Thyroid gland (tissue), 4 donors: ENCODE measurements at regions not wholly inside any gene's neighbourhood (a gene's known extent, or its start where the extent isn't known, plus 50 kb on each side); places are given as distances from the start of the nearest gene placed in this dataset.

ENCODE experiments used
- DNase-seq, 2 donors: peaks; one replicate each; pipeline ENCODE4 v3.0.0-alpha.2; 2019
- H3K27ac ChIP-seq, 3 donors: fragments of 200-600 bp; sonication (generic); 1 replicate in 2 of 3; 2 replicates in 1 of 3; pipeline ENCODE4 v1.5.1; 2016 to 2019; ENCODE audit warnings: mild to moderate bottlenecking in 1 of 3, moderate library complexity in 1 of 3
- H3K27me3 ChIP-seq: fragments of 200-600 bp; sonication (generic); one replicate; pipeline ENCODE4 v1.5.1; 2019
- H3K36me3 ChIP-seq, 2 donors: fragments of 200-600 bp; sonication (generic); one replicate each; pipeline ENCODE4 v1.5.1; 2016 to 2019
- H3K4me1 ChIP-seq, 2 donors: fragments of 200-600 bp; sonication (generic); one replicate each; pipeline ENCODE4 v1.5.1; 2017 to 2019
- H3K4me3 ChIP-seq, 3 donors: fragments of 200-600 bp; sonication (generic); replicated peaks in 1 of 3; 1 replicate in 2 of 3; 2 replicates in 1 of 3; pipeline ENCODE4 v1.5.1; 2016; ENCODE audit warnings: mild to moderate bottlenecking in 1 of 3
- H3K9me3 ChIP-seq: fragments of 200-600 bp; sonication (generic); one replicate; pipeline ENCODE4 v1.5.1; 2017
- CTCF ChIP-seq, 6 experiments: fragments of 200-600 bp in 3 of 6; fragments of 450-650 bp in 3 of 6; sonication (generic) in 3 of 6; IDR thresholded peaks; one replicate each; pipeline ENCODE4 v1.5.1; 2016 to 2019; ENCODE audit warnings: antibody characterized with exemption in 6 of 6, mild to moderate bottlenecking in 2 of 6, inconsistent platforms in 1 of 6, moderate library complexity in 1 of 6
- POLR2A ChIP-seq, 2 donors: fragments of 450-650 bp; IDR thresholded peaks; one replicate each; pipeline ENCODE4 v1.6.1; 2017; ENCODE audit warnings: antibody characterized with exemption in 2 of 2, mild to moderate bottlenecking in 2 of 2, moderate library complexity in 1 of 2
- WGBS, 2 donors: methylation state at CpG; one replicate each; pipeline ENCODE4 v1.1.5; 2017; 5-methylcytosine and 5-hydroxymethylcytosine counted together
- intact Hi-C: fragments of 100-400 bp; cut with DNase I; formaldehyde crosslinking; loops from one replicate; pipeline ENCODE4 v1.15.1; 2023

GRCh38 chrX:128460835-128461234 is 408.6 kb upstream of the ACTRT1 start:
- DNase-seq, result no peak
- Histone ChIP-seq H3K27me3 (no peaks in the 10 kb centered on the region), H3K4me3 (no peak overlapping the region), H3K4me1 (no peaks in the 10 kb centered on the region), H3K9me3 (no peaks in the 10 kb centered on the region), H3K27ac (no peak overlapping the region), H3K36me3 (no peaks in the 10 kb centered on the region)
- intact Hi-C loops, result no loop called here
- 35 to 41% methylated on average over 6 of the region's 6 CpGs for WGBS, 2 donors
- no peak for TF ChIP-seq CTCF (IDR thresholded peaks at IDR 0.05)
- no peak for TF ChIP-seq POLR2A (IDR thresholded peaks at IDR 0.05)

GRCh38 chrX:128458888-128459287 is 406.7 kb upstream of the ACTRT1 start:
- Histone ChIP-seq H3K27ac (no peak overlapping the region), H3K36me3 (no peaks in the 10 kb centered on the region), H3K27me3 (no peaks in the 10 kb centered on the region), H3K4me1 (no peaks in the 10 kb centered on the region), H3K9me3 (no peaks in the 10 kb centered on the region), H3K4me3 (no peak overlapping the region)
- no peak for DNase-seq
- 85 to 88% methylated on average over 2 of the region's 2 CpGs for WGBS, 2 donors
- TF ChIP-seq POLR2A (IDR thresholded peaks at IDR 0.05) (no peak), CTCF (IDR thresholded peaks at IDR 0.05) (no peak)
- intact Hi-C loops, result no loop called here

- intact Hi-C loops, result no loop called here
- Histone ChIP-seq H3K36me3 (no peaks in the 10 kb centered on the region), H3K27ac (no peak overlapping the region), H3K27me3 (no peaks in the 10 kb centered on the region), H3K4me1 (no peaks in the 10 kb centered on the region), H3K4me3 (no peak overlapping the region), H3K9me3 (no peaks in the 10 kb centered on the region)
- TF ChIP-seq CTCF (IDR thresholded peaks at IDR 0.05) (no peak), POLR2A (IDR thresholded peaks at IDR 0.05) (no peak)
- DNase-seq, result no peak
- 64 to 78% methylated on average over 2 of the region's 2 CpGs for WGBS, 2 donors
These were observed 405.5 kb upstream of the ACTRT1 start for GRCh38 chrX:128457674-128458073.

GRCh38 chrX:128439159-128439558 is 387.0 kb upstream of the ACTRT1 start:
- H3K27ac ChIP-seq, result no peak overlapping the region

GRCh38 chrX:128438082-128438481 is 385.9 kb upstream of the ACTRT1 start:
- H3K4me1 ChIP-seq, result no peaks in the 10 kb centered on the region
- no peak for TF ChIP-seq POLR2A (IDR thresholded peaks at IDR 0.05)
- no peak for TF ChIP-seq CTCF (IDR thresholded peaks at IDR 0.05)
- no peak for DNase-seq
- no peak overlapping the region for H3K27ac ChIP-seq
- H3K9me3 ChIP-seq, result no peaks in the 10 kb centered on the region
- intact Hi-C loops, result no loop called here
- H3K27me3 ChIP-seq, result no peaks in the 10 kb centered on the region
- no peak overlapping the region for H3K4me3 ChIP-seq
- H3K36me3 ChIP-seq, result no peaks in the 10 kb centered on the region
- 86 to 90% methylated on average over 4 of the region's 4 CpGs for WGBS, 2 donors

More at GRCh38 chrX:128439159-128439558, 387.0 kb upstream of the ACTRT1 start:
- Histone ChIP-seq H3K9me3 (no peaks in the 10 kb centered on the region), H3K4me3 (no peak overlapping the region), H3K36me3 (no peaks in the 10 kb centered on the region), H3K27me3 (no peaks in the 10 kb centered on the region), H3K4me1 (no peaks in the 10 kb centered on the region)
- no peak for DNase-seq
- intact Hi-C loops, result no loop called here
- TF ChIP-seq POLR2A (IDR thresholded peaks at IDR 0.05) (no peak), CTCF (IDR thresholded peaks at IDR 0.05) (no peak)
- 62 to 70% methylated on average over 4 of the region's 4 CpGs for WGBS, 2 donors
